ENCODE measurements at regions not wholly inside any gene's neighbourhood (a gene's known extent, or its start where the extent isn't known, plus 50 kb on each side); places are given as distances from the start of the nearest gene placed in this dataset.
"Not testable (repeated sequence)": the region's sequence is repeated elsewhere in the genome, so short reads cannot be mapped to it uniquely, and the experiment has no call there.

DNA sequence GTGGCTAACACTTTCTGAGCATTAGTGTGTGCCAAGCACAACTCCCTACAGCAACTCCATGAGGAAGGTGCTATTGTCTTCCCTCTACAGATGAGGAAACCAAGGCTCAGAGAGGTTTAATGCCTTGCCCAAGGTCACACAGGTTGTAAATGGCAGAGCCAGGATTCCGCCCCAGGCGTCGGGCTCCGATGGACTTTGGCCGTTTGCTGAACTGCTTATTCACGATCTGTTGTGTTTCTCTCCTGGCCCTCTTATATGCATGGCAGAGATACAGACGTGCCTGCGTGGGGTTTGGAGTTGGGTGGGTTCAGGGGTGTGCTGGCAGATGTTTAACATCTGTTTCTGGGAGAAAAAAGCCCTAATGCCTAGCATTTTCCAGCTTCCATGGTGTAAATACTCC, 117.4 kb downstream of the ZNF267 start:
- not testable (repeated sequence) for TF ChIP-seq POLR2AphosphoS5 (IDR thresholded peaks at IDR 0.05; ENCODE audit: borderline replicate concordance, low read depth, low read length); EZH2 (IDR thresholded peaks at IDR 0.05)

All from SK-N-MC (cell line).